Coronary artery (tissue), 2 donors: ENCODE measurements at regions not wholly inside any gene's neighbourhood (a gene's known extent, or its start where the extent isn't known, plus 50 kb on each side); places are given as distances from the start of the nearest gene placed in this dataset.
"Not testable (repeated sequence)": the region's sequence is repeated elsewhere in the genome, so short reads cannot be mapped to it uniquely, and the experiment has no call there.

ENCODE experiments used
- DNase-seq: peaks from one replicate; pipeline ENCODE4 v3.0.0-alpha.2; 2017; ENCODE audit warnings: low spot score
- H3K27ac ChIP-seq, 2 donors: fragments of 200-600 bp; sonication (generic); one replicate each; pipeline ENCODE4 v1.5.1; 2016 to 2019
- H3K4me3 ChIP-seq: fragments of 200-600 bp; sonication (generic); 2 replicates; pipeline ENCODE4 v1.5.1; 2016; ENCODE audit warnings: mild to moderate bottlenecking, moderate library complexity
- TF ChIP-seq, protein P1 (sequence below): fragments of 200-600 bp; sonication (generic); IDR thresholded peaks from one replicate; pipeline ENCODE4 v1.5.1; 2019; ENCODE audit warnings: antibody characterized with exemption

DNA sequence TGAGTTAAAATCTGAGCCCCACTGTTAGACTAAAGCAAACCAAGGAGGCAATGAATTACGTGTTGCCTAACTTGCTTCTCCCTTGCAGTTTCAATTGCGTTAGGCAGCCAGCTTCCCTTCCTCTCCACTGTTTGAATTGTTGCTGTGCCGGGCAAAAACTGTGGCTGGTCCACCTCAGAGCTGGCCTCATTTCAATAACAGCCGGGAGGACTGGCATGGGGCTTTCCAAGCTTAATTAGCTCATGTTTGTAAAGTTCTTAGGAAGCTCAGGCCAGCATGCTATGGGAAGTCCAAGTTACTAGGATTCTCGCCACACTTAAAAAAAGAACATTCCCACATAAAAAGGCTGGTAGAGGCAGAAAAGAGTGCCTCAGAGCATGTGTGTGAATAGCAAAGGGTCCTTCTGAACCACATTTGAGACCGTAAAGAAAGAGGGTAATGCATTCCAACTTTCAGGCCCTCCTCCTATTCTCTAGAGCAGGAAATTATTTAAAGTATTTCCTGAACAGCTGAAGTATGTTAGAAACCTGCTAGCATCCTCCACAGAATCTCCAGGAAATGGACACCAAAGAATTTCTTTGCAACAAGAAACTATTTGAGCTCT, 79.0 kb upstream of the SMURF2 start:
- peak overlapping the region; percentile 27 for H3K4me3 ChIP-seq
- peak overlapping the region in 1 of 2 donors; percentile 65 for H3K27ac ChIP-seq
- TF ChIP-seq, protein P1, sequence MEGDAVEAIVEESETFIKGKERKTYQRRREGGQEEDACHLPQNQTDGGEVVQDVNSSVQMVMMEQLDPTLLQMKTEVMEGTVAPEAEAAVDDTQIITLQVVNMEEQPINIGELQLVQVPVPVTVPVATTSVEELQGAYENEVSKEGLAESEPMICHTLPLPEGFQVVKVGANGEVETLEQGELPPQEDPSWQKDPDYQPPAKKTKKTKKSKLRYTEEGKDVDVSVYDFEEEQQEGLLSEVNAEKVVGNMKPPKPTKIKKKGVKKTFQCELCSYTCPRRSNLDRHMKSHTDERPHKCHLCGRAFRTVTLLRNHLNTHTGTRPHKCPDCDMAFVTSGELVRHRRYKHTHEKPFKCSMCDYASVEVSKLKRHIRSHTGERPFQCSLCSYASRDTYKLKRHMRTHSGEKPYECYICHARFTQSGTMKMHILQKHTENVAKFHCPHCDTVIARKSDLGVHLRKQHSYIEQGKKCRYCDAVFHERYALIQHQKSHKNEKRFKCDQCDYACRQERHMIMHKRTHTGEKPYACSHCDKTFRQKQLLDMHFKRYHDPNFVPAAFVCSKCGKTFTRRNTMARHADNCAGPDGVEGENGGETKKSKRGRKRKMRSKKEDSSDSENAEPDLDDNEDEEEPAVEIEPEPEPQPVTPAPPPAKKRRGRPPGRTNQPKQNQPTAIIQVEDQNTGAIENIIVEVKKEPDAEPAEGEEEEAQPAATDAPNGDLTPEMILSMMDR, result no peak
- no peak for DNase-seq

DNA sequence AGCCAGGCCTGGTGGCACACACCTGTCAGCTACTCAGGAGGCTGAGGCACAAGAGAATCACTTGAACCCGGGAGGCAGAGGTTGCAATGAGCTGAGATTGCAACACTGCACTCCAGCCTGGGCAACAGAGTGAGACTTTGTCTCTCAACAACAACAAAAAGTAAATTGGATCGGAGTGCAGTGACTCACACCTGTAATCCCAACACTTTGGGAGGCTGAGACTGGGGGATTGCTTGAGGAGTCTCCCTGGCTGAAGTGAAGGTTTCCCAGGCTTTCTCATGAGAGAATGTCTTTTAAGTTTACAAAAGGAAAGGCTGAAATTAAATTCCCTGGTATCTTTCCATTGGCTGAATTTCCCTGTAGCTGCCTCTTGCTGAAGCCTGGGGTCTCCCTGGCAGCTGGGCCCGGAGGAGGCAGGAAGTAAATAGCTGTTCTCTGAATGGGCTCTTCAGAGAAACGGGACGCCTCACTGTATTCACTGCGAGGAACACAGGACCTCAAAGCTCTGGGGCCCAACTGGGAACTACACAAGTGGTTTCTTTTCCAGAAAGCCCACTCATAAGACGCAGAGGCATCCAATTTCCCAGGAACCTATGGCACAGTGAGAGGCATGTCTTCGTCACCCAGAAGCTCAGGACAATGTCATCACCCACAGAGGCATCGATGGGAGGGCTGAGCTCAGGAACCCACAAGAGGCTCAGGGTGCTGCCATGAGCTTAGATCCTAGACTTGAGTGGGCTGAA, 77.4 kb upstream of the SMURF2 start:
- no peak overlapping the region for H3K4me3 ChIP-seq
- DNase-seq, result no peak
- H3K27ac ChIP-seq, result peak overlapping the region in 1 of 2 donors; percentile 46
- TF ChIP-seq, protein P1, result no peak

DNA sequence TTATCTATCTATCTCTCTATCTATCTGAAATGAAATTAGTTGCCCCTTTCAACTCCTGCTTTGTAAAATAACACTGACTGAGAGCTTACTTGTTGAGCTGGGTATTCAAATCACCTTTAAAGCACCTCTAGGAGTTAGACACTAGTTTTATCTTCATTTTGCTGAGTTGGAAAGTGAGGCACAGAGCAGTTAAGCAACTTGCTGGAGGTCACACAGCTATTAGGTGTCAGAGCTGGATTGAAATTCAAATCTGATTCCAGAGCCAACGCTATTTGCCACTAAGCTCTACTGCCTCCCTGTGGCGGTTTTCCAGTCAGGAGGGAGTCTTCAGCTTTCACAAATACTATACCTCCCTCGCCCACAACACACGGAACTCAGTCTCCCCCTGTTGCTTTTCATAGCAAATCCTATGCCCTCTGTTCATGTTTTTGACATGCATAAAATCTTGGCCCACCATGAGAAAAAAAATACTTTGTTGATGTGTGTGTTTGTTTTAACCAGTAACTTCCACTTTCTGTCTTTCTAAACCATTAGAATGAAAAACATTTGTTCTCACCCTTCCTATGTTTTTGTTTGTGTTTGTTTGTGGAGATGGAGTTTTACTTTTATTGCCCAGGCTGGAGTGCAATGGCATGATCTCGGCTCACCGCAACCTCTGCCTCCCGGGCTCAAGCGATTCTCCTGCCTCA, 74.8 kb upstream of the SMURF2 start:
- H3K27ac ChIP-seq, result no peak overlapping the region
- TF ChIP-seq, protein P1, result no peak
- DNase-seq, result no peak
- no peak overlapping the region for H3K4me3 ChIP-seq

DNA sequence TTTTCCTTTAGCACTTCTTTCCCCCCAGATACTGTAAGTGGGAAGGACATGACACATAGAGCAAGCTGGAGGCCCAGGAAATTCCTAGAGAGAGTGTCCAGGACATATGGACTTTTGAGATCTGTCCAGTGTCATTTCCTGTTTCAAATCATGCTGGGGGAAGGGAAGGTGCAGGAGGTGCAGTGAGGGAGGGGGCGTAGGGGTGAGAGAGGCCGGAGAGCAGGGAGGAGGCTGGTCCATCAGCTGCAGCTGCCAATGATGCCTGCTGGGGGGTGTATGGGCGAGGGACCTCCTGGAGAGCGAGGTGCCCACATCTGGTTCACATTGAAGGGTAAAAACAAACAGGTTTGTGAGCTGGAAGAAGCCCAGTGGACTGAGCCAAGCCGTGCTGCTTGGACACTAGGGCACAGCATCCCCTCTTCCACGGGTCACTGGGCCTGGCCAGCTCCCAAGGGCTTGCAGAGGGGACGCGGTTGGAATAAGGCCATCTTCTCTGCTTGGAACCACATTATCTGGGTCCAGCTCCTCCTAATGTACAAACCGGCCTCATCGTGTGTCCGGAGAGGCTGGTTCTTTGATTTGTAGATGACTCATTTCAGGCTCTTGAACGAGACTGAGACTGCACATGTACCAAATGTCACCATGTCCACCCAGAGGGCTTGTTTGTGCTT, 70.4 kb upstream of the SMURF2 start:
- peak overlapping the region in 1 of 2 donors; percentile 51 for H3K27ac ChIP-seq
- peak; percentile 21 for DNase-seq
- H3K4me3 ChIP-seq, result no peak overlapping the region
- TF ChIP-seq, protein P1, result no peak

DNA sequence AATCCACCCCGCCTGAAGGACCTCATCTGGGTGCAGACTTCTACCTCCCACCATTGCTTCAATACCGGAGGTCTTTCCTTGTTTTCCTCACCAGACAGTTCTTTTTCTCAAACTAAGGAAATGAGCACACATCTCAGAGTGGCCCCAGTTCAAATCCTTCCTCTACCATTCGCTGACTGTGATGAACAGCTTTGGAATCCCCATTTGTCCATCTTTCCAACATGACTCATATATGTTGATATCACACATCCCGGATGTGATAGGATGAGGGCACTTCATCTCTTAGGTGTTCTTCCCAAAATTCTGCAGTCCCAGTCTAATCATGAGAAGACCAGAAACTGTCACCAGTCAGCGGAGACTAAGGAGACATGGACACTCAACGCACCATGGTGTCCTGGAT, 67.9 kb upstream of the SMURF2 start:
- H3K4me3 ChIP-seq, DNase-seq, H3K27ac ChIP-seq: not testable (repeated sequence)

DNA sequence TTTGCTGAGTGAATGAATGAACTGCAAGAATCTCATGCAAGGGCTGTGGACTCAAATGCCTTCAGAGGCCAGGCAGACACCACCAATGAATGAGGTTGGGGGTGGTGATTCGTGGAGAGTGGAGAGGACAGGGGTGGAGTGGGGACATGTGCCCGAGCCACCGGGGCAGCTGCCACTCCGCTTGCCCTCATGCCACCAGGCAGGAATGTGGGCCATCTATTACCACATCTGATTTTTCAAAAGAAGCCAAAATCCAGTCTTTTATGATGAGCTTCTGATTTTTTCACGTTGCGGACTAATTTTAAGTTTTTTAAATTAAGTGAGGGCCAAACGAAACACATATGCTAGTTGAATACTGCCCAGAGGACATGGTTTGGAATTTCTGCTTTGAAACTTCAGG, 67.1 kb upstream of the SMURF2 start:
- no peak for DNase-seq
- Histone ChIP-seq H3K27ac (no peak overlapping the region), H3K4me3 (no peak overlapping the region)
- TF ChIP-seq, protein P1, result no peak

DNA sequence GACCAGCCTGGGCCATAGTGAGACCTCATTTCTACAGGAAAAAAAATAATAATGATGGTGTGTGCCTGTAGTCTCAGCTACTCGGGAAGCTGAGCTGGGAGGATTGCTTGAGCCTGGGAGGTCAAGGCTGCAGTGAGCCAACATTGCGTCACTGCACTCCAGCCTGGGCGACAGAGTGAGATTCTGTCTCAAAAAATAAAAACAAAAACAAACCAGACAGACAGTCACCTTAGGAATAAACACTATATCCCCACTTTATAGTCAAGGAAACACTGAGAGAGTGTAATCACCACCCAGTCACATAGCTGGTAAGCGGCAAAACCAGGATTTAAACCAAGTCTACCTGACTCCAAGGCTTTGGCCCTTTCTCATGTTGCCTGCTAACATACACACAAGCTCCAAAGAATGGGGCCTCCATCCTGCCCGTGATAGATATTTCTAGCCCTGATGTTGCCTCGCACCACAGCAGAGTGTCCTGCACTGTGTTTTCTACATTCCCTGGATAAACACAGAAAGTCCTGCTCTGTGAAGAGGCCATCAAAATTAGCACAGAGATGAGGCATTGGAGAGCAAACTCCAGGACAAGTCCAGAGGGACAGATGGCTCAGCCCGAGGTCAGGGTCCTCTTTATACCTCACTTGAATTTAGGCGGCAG, 66.1 kb upstream of the SMURF2 start:
- H3K27ac ChIP-seq, result peak overlapping the region in 1 of 2 donors; percentile 58

DNA sequence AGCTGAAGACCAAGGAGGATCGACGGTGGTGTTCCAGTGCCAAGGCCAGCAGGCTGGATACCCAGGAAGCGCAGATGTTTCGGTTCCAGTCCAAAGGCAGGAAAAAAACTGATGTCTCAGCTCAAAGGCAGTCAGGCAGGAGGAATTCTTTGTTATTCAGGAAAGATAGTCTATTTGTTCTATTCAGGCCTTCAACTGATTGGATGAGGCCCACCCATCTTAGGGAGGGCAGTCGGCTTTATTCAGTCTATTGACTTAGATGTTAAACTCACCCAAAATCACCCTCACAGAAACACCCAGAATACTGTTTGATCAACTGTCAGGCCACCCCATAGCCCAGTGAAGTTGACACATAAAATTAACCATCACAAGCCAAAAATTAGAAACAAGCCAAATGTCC, 63.9 kb upstream of the SMURF2 start:
- not testable (repeated sequence) for DNase-seq, H3K27ac ChIP-seq

More for the DNA sequence above, 66.1 kb upstream of the SMURF2 start:
- TF ChIP-seq, protein P1, result no peak
- H3K4me3 ChIP-seq, result no peak overlapping the region
- no peak for DNase-seq

DNA sequence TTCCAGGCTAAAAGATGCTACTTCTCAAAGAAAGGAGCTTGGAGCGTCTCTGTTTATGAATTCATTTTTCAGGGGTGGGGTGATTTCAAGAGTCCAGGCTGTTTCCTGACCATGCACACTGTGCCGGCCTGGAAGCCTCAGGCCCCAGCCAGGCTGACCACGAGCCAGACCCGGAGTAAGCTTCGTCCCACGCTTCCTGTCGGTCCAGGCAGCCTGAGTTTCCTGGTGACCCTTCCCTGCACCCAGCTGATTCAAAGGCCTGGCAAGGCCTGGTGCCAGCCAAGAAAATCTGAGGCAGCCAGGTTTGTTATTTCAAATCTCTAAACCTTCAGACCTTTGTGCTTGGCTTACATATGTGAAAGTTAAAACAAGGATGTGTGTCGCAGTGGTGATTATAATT, 62.1 kb upstream of the SMURF2 start:
- peak overlapping the region in 1 of 2 donors; percentile 6 for H3K27ac ChIP-seq
- not testable (repeated sequence) for DNase-seq

More for the DNA sequence above, 63.9 kb upstream of the SMURF2 start:
- not testable (repeated sequence) for H3K4me3 ChIP-seq

More for the DNA sequence above, 62.1 kb upstream of the SMURF2 start:
- not testable (repeated sequence) for H3K4me3 ChIP-seq
